DND-41 (cell line): ENCODE measurements at regions not wholly inside any gene's neighbourhood (a gene's known extent, or its start where the extent isn't known, plus 50 kb on each side); places are given as distances from the start of the nearest gene placed in this dataset.

Experiments used
- ATAC-seq: fragments of 200-7000 bp; cut with Tn5 transposase; 3 replicates; pipeline ENCODE4 v1.9.1; 2021; ENCODE audit warnings: low read depth; ENCODE audit not compliant: insufficient read depth
- DNase-seq: peaks from one replicate; pipeline ENCODE4 v3.0.0-alpha.2; 2020
- H2AFZ ChIP-seq: 2 replicates; pipeline ENCODE4 v1.6.0; 2012; ENCODE audit warnings: low read depth, low read length
- H3K27ac ChIP-seq: 2 replicates; pipeline ENCODE4 v1.5.1; 2012; ENCODE audit warnings: low read length, inconsistent platforms
- H3K27me3 ChIP-seq: fragments of 200-600 bp; sonication (generic); 2 replicates; pipeline ENCODE4 v1.6.0; 2012; ENCODE audit warnings: low read length, mild to moderate bottlenecking, inconsistent platforms; ENCODE audit not compliant: insufficient read depth, poor library complexity
- H3K36me3 ChIP-seq: 2 replicates; pipeline ENCODE4 v1.5.1; 2012; ENCODE audit warnings: low read length, inconsistent platforms; ENCODE audit not compliant: insufficient read depth
- H3K4me1 ChIP-seq: 2 replicates; pipeline ENCODE4 v1.5.1; 2012; ENCODE audit warnings: mild to moderate bottlenecking, low read length; ENCODE audit not compliant: insufficient read depth
- H3K4me2 ChIP-seq: 2 replicates; pipeline ENCODE4 v1.6.0; 2012; ENCODE audit warnings: mild to moderate bottlenecking, moderate library complexity, low read length, inconsistent platforms; ENCODE audit not compliant: insufficient read depth
- H3K4me3 ChIP-seq, 2 experiments: fragments of 200-600 bp in 1 of 2; shearing (Covaris generic) in 1 of 2; 2 replicates each; pipeline ENCODE4 v1.5.1; 2012 to 2016; ENCODE audit warnings: inconsistent platforms in 2 of 2, low read length in 2 of 2, mild to moderate bottlenecking in 2 of 2, low read depth in 1 of 2, moderate library complexity in 1 of 2
- H3K79me2 ChIP-seq: 2 replicates; pipeline ENCODE4 v1.6.0; 2012; ENCODE audit warnings: low read length, inconsistent platforms; ENCODE audit not compliant: insufficient read depth
- H3K9ac ChIP-seq: 2 replicates; pipeline ENCODE4 v1.6.0; 2012; ENCODE audit warnings: low read depth, mild to moderate bottlenecking, inconsistent platforms, low read length, moderate library complexity
- H3K9me3 ChIP-seq: 2 replicates; pipeline ENCODE4 v1.5.1; 2012; ENCODE audit warnings: low read length, moderate library complexity, mild to moderate bottlenecking, inconsistent platforms; ENCODE audit not compliant: insufficient read depth, severe bottlenecking
- H4K20me1 ChIP-seq: 2 replicates; pipeline ENCODE4 v1.6.0; 2012; ENCODE audit warnings: low read length; ENCODE audit not compliant: insufficient read depth
- EZH2 ChIP-seq: IDR thresholded peaks from 3 replicates; pipeline ENCODE4 v1.6.1; 2012; ENCODE audit warnings: borderline replicate concordance, low read depth, mild to moderate bottlenecking, moderate library complexity, low read length, inconsistent platforms; ENCODE audit not compliant: severe bottlenecking
- TF ChIP-seq, protein P1 (sequence below): IDR thresholded peaks from 2 replicates; pipeline ENCODE4 v1.5.1; 2012; ENCODE audit warnings: borderline replicate concordance, low read length, moderate library complexity, mild to moderate bottlenecking; ENCODE audit not compliant: poor library complexity, severe bottlenecking; ENCODE audit errors: extremely low read depth

DNA sequence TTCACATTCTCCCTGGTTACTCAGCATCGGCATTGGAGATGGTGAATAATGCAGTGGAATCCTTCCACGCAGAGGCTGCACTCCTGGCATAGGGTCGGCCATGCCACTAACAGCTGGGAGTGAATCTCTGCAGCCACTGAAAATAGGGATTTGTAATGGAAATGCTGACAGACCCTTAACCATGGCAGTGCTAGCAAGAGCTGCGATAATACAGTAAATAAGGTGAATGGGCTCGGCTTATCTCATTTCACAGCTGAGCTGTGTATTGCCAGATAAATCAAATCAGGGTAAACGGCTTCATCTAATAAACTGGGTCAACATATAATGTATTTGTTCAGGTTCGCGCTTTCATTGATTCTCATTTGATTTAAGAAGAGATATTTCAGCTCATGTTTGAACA lies 156.8 kb downstream of the SLC35B3 start:
- Histone ChIP-seq H3K79me2 (no peaks in the 10 kb centered on the region), H4K20me1 (no peaks in the 10 kb centered on the region), H2AFZ (no peak overlapping the region), H3K4me1 (no peaks in the 10 kb centered on the region), H3K9me3 (no peaks in the 10 kb centered on the region), H3K27ac (no peak overlapping the region), H3K36me3 (no peaks in the 10 kb centered on the region), H3K9ac (no peak overlapping the region), H3K4me3 (no peak overlapping the region), H3K4me2 (no peak overlapping the region), H3K27me3 (no peaks in the 10 kb centered on the region)
- TF ChIP-seq, protein P1, sequence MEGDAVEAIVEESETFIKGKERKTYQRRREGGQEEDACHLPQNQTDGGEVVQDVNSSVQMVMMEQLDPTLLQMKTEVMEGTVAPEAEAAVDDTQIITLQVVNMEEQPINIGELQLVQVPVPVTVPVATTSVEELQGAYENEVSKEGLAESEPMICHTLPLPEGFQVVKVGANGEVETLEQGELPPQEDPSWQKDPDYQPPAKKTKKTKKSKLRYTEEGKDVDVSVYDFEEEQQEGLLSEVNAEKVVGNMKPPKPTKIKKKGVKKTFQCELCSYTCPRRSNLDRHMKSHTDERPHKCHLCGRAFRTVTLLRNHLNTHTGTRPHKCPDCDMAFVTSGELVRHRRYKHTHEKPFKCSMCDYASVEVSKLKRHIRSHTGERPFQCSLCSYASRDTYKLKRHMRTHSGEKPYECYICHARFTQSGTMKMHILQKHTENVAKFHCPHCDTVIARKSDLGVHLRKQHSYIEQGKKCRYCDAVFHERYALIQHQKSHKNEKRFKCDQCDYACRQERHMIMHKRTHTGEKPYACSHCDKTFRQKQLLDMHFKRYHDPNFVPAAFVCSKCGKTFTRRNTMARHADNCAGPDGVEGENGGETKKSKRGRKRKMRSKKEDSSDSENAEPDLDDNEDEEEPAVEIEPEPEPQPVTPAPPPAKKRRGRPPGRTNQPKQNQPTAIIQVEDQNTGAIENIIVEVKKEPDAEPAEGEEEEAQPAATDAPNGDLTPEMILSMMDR: no peak
- no peak for TF ChIP-seq EZH2
- no peak for ATAC-seq
- no peak for DNase-seq

DNA sequence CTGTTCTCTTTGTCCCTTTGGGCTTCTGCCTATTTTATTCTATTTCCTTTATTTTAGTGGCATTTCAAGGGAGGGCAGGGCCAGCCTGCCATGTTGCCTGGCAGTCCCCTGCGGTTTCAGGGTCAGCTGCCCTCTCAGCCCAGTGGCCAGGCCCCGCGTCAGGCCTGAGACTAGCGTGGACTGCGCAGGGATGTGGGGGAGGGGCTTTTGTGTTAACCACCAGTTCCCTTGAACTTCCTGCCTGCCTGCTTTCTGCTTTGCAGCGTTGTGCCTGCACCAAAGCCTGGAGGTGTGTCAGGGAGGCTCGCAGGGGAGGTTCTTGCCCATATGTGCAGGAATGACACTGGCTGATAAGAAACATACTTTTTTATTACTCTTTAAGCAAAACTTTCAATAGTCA lies 157.6 kb downstream of the SLC35B3 start:
- no peak overlapping the region for H3K4me3 ChIP-seq
- TF ChIP-seq, protein P1: no peak
- TF ChIP-seq EZH2: no peak
- no peak overlapping the region for H3K4me2 ChIP-seq
- DNase-seq (no peak), ATAC-seq (no peak)
- H3K36me3 ChIP-seq: no peaks in the 10 kb centered on the region
- no peaks in the 10 kb centered on the region for H3K79me2 ChIP-seq
- H3K27ac ChIP-seq: no peak overlapping the region
- no peaks in the 10 kb centered on the region for H3K27me3 ChIP-seq
- no peaks in the 10 kb centered on the region for H3K4me1 ChIP-seq
- H4K20me1 ChIP-seq: no peaks in the 10 kb centered on the region
- no peak overlapping the region for H2AFZ ChIP-seq
- H3K9me3 ChIP-seq: no peaks in the 10 kb centered on the region
- no peak overlapping the region for H3K9ac ChIP-seq

DNA sequence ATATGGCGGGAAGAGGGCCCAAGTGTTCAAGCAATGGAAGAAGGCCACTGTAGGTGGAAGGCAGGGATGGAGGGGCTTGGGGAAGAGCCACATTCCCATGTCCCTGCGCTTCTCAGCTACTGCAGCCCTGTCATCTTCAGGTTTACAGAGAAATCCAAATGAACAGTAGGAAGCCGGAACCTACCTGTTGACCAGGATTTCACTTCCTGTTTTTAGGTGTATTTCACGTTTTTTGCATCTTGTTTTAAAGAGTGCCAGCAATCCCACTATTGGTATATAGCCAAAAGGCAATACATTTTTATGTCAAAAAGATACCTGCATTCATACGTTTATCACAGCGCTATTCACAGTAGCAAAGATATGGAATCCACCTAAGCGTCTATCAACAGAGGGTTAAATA lies 159.2 kb downstream of the SLC35B3 start:
- H3K4me2 ChIP-seq: no peak overlapping the region
- no peaks in the 10 kb centered on the region for H3K36me3 ChIP-seq
- no peaks in the 10 kb centered on the region for H3K27me3 ChIP-seq
- H3K9me3 ChIP-seq: no peaks in the 10 kb centered on the region
- H3K27ac ChIP-seq: no peak overlapping the region
- TF ChIP-seq, protein P1: no peak
- no peak for TF ChIP-seq EZH2
- DNase-seq (no peak), ATAC-seq (no peak)
- no peaks in the 10 kb centered on the region for H3K79me2 ChIP-seq
- H3K9ac ChIP-seq: no peak overlapping the region
- no peak overlapping the region for H2AFZ ChIP-seq
- H4K20me1 ChIP-seq: no peaks in the 10 kb centered on the region
- no peaks in the 10 kb centered on the region for H3K4me1 ChIP-seq
- H3K4me3 ChIP-seq: no peak overlapping the region

DNA sequence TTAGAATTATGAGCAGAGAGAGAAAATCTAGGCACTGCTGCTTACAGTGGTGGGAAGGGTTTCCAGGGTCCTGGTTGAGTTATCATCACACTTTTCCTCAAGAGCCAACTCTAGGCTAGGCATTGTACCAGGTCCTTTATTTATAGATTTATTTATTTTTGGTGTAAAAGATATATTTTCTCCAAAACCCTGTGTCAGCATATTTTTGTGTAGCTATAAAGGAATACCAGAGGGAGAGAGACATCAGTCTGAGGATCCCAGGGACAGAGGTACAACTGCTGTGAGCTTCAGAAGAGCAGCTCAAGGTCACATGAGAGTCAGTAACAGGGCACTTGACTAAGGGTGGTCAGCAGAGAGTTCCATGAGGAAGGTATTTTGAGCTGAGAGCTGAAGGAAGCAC lies 159.7 kb downstream of the SLC35B3 start:
- no peak for ATAC-seq
- no peak for DNase-seq
- Histone ChIP-seq H3K4me1 (no peaks in the 10 kb centered on the region), H3K27ac (no peak overlapping the region), H3K4me2 (no peak overlapping the region), H3K36me3 (no peaks in the 10 kb centered on the region), H3K9me3 (no peaks in the 10 kb centered on the region), H3K27me3 (no peaks in the 10 kb centered on the region), H3K4me3 (no peak overlapping the region), H2AFZ (no peak overlapping the region), H4K20me1 (no peaks in the 10 kb centered on the region), H3K9ac (no peak overlapping the region), H3K79me2 (no peaks in the 10 kb centered on the region)
- TF ChIP-seq, protein P1: no peak
- TF ChIP-seq EZH2: no peak
